Activated CD4-positive, CD25-positive, alpha-beta regulatory T cell (primary cell): ENCODE measurements at regions not wholly inside any gene's neighbourhood (a gene's known extent, or its start where the extent isn't known, plus 50 kb on each side); places are given as distances from the start of the nearest gene placed in this dataset.
"Not testable (repeated sequence)": the region's sequence is repeated elsewhere in the genome, so short reads cannot be mapped to it uniquely, and the experiment has no call there.

Experiments used
- DNase-seq, 4 experiments: peaks; one replicate each; lab custom pipeline; 2025; lab: John Stamatoyannopoulos, UW

DNA sequence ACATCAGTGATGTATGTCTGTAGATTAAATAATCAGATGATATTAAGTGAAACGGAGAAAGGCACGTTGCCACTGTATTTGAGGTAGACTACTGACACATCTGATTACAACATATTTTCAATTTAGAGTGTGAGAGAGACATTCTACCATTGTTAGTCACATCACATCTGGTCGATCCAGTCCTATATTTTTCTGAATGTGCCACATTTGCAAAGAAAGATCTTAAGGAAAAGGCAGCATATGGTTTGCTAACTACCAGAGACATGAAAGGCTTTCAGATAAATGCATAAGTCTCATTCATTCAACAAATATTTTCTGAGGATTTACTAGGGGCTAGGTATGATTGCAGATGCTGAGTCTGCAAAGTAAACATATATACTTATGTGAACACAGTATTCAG lies 114.3 kb upstream of the RUNX1 start:
- no peak for DNase-seq

DNA sequence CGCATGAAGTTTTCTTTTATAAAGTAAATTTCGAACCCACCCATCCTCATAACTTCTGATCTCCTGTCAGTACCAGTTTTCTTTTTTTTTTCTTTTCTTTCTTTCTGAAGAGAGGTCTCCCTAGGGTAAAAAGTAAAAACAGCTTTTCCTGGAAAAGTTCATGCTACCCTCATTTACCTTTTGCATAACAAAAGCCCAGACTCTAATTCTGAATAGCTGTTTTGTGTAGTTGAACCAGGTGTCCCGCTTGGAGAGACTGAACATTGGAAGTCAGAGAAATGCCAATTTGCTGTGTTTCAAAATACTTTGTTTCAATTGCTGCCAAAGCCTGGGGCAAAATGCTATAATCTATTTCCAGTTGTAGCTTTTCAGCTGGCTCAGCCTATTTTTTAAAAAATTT lies 113.7 kb upstream of the RUNX1 start:
- no peak for DNase-seq

DNA sequence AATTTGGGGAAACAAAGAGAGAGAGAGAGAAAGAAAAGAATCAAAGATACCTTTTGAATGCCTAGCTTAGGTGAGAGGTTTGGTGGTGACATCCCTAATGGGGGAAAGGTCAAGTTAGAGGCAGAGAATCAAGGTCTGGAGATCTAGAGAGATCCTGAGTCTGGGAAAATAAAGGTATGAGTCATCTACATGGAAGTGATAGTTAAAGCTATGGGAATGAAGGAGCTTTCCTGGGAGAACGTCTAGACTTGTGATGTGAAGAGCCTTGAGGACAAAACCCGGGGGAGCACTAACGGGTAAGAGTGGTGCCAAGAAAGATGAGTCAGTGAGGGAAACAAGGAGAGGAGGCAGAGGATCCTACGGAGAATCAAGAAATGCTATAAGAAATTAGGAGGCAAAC lies 110.8 kb upstream of the RUNX1 start:
- no peak for DNase-seq

DNA sequence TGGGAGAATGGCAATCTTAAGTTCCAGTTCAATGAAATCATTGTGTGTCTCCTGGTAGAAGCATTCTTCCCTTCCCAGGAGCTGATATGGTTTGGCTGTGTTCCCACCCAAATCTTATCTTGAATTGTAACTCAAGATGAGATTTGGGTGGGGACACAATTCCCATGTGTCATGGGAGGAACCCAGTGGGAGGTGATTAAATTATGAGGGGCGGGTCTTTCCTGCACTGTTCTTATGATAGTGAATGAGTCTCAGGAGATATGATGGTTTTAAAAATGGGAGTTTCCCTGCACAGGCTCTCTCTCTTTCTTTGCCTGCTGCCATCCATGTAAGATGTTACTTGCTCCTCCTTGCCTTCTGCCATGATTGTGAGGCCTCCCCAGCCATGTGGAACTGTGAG lies 108.3 kb upstream of the RUNX1 start:
- not testable (repeated sequence) for DNase-seq

DNA sequence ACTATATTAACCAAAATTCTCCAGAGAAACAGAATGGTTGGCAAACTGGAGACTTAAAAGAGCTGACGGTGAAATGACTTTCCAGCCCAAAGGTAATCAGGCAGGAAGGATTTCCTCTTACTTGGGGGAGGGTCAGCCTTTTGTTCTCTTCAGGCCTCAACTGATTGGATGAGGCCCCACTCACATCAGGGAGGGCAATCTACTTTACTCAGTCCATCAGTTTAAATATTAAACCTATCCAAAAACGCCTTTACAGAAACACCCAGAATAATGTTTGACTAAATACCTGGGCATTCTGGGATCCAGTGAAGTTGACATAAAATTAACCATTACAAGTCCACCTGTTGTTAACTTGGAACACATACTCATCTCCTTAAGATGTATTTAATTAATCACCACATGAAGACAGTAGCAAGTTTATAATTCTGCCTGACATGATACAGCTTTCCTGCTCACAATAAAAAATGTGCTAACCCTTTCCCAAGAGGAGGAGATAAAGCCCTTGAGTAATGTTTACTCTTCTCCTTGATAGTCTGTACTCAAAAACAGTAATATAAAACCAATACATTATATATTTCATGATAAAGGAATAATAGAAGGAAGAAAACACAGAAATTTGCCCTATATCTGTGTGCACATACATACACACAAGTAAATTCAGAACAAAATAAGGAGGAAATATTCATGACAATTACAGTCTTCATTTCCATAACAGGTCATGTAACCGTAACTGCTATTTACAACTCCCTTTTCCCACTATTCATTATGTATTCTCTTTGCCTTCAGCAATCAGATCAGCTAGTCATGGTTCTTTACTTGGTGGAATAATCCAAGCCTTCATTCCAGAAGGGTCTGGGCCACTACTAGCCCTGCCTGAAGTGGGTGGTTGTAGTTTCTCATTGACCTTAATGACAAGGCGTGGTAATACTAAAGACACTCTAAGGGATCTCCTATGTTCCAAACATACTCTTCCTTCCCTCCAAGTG lies 107.5 kb upstream of the RUNX1 start:
- no peak for DNase-seq

DNA sequence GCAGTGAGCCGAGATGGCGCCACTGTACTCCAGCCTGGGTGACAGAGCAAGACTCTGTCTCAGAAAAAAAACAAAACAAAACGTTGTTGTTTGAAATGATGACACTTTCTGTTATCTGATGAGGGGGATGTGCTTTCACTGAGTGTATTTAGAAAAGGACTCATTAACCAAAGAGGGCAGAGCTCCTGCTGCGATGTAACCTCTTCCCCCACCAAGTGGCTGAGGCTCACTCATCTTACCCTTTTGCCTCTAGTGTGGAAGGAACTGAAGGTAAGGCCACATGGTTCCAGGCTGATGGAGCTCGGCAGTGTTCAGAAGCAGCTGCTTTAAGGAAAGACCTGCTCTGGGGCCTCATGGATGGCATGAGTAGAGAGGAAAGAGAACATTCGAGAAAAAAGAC lies 105.7 kb upstream of the RUNX1 start:
- DNase-seq = no peak

DNA sequence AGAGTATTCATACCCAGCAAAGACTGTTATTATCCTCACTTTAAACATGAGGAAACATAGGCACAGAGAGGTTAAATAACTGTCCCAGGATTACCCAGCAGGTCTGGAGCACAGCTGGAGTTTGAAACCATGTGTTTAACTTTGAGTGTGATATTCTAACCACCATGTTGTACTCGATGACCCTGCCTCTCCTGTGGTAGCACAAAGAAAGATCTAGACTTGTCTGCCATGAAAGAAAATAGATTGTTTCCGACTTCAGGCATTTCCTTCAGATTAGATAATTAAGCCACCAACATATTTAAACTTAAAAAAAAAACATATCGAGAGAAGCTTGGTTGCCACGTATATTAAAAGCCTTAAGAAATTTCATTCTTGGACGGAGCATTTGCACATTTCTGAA lies 104.6 kb upstream of the RUNX1 start:
- DNase-seq = no peak

DNA sequence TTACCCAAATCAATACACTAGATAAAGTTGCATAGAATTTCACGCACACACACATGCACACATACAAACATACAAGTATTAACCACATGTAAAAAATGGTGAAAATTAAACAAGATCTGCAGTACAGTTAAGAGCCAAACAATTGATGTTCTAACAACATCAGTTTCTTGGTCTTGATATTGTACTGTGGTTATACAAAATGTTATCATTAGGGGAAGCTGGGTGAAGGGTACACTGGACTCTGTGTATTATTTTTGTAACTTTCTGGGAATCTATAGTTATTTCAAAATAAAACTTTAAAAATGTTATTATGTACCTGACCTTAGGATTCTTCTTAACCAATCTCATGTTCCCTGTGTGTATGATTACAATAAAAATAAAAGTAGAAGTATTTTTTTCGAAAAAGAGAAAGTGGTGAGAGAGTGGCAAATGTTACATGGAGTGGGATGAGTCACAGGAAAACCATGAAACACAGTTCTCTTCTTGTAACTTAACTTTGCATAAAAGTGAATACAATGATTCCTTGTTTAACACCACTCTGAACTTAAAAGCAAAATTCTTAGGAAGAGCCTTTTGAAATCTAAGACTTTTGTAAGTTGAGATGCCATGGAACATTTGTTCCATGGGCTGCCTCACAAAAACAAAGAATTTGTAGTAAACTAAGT lies 101.6 kb upstream of the RUNX1 start:
- no peak for DNase-seq

DNA sequence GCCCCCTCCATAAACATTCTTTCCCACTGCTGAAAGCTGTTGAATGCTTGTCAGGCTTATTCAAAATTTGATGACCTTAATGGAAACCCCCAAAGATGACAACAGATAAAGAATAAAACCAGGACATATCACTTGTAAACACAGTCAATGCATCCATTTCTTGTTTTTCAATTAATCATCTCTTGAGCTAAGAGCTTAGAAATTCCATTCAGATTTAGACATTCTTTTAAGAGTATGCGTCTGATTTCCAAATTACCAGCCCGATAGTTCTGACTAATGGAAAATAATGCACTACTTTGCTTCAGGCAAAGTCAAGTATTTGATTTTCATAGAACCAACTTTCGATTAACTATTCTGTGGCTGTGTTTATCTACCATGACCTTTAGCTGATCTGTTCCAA lies 100.6 kb upstream of the RUNX1 start:
- no peak for DNase-seq

DNA sequence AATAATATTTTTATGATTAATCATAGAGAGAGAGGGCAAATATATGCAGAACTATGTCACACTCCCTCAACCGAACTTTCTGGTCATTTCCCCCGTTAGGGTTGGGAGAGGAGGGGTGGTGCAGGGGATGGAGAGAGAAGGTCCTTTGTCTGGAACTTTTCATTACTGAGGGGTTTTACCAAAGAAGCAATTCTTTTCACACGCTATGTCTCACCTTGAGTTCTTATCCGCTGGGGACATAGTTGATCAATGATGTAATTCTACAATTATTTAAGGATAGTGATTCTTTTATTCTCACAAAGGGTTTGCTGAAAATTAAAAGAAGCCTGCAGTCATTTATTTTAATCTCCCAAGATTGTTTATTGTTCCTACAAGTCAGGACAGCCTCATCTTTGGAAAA lies 98.3 kb upstream of the RUNX1 start:
- DNase-seq = no peak

DNA sequence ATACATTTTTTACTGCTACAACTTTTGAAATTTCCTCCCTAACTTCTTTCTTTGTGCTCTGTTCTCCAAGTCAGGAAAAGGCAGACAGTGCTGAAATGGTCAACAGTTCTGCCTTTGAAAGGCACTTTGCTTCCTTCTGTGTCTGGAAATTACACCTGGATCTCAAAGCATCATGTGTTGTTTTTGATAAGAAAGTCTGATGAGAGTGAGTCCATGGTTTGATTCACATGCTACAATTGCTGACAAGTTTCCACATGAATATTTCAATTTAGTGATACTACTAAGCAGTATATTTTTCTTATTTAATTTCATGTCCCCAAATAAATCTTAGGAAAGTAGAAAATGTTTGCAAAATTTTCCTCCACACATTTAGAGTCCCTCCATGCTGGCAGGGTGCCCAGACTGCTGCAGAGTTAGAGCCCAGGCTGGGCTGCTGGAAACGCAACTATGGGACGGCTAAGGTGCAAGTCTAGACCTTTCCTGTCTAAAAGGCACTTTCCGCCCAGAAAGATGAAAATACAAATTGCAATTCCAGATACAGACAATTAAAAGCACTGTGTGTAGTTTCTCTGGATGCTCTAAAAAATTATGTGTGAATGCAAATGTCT lies 96.6 kb upstream of the RUNX1 start:
- DNase-seq = no peak

DNA sequence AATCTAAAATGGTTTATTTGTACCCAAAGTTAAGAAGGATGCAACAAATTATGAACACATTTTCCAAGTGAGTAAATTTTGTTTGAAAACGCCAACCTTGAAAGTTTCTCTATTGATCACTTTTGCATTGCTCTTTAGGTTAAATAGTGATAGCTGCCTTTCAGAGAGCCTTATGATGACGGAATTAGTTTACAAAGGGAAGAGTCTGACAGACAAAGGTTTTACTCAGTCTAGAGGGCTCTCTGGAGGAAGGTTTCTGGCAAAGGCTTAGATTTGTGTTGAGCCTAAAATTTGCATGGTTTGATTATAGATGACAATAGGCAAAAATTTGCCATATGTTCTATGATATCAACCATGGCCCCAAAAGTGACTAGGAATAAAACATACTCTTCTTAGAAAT lies 95.9 kb upstream of the RUNX1 start:
- no peak for DNase-seq

DNA sequence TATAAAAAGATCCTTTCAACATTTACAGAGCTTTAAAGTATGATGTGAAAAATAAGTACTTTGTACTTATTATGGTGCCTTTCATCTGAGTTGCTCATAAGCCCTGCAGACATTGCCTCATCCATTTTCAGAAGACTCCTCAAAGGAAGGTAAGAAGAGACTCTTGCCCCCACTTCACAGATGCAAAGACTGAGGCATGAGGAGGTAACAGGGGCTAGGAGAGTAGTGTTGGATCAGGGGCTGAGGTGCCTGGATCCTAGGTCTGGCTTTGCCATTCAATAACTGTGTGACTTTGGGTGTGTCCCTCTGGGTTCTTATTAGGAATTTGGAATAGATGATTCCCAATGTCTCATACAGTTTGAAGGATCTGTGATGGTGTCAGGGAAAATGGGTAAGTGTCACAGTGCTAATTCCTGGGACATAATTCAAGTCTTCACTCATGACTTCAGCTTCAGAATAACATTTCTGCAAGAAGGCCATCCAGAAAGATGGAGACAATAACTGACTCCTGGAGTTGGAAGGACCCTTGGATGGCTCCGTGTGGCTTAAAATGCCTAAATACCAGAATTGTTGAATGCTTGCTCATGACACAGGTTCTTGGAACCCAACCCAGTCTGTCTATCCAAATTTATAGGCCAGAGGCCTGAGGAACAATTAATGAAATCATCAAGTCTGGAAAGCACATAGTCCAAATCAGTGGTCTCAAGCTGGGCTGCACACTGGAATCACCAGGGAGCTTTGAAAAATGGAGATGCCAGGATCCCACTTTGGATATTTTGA lies 93.1 kb upstream of the RUNX1 start:
- DNase-seq = no peak

DNA sequence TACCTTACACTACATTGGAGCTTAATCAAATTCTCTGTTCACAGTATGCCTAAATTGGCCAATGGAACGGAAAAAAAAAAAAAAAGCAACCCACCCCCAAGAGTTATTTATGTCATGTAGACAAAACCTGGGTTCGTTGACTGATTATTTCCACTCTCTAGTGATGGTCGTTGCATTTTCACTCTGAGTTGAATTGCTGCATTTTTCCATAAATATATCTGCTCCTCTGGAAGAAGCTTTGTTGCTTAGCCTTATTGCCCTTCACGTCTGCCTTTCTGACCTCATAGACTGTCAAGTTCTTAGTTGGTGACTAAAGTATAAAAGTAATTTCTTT lies 90.2 kb upstream of the RUNX1 start:
- DNase-seq = no peak

DNA sequence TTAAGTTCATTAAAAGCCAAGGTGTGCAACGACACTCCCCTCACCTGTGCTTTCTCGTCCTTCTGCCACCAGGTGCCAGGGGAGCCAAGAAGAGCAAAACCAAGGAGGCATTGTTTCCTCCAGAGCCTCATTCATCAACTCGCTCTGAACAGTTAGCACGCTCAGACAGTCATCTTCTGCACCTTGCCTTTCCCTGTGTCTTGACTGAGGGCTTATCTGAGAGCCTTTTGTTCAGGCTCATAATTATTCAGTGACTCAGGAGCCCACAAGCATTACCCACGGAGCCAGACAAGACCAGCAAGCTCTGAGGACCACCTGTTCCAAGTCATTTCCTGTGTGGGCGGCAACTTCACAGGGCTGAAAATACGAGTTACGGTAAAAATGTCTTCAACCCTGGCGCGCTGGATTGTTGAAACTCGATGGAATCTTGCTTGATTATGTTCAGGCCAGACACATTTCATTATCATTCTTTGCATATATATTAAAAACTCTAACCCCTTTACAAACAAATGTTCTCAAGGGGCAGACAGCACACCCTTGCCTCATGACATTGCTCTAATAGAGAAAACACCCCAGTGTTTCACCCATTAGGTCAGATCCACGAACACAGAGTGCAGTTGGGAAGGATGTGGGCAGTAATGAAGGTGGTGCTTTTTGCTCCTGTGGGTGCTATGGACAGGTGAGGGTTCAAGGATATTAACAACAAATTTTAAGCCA lies 89.7 kb upstream of the RUNX1 start:
- DNase-seq = peak in 3 of 4 experiments; percentile 2 to 52 (median 16)

DNA sequence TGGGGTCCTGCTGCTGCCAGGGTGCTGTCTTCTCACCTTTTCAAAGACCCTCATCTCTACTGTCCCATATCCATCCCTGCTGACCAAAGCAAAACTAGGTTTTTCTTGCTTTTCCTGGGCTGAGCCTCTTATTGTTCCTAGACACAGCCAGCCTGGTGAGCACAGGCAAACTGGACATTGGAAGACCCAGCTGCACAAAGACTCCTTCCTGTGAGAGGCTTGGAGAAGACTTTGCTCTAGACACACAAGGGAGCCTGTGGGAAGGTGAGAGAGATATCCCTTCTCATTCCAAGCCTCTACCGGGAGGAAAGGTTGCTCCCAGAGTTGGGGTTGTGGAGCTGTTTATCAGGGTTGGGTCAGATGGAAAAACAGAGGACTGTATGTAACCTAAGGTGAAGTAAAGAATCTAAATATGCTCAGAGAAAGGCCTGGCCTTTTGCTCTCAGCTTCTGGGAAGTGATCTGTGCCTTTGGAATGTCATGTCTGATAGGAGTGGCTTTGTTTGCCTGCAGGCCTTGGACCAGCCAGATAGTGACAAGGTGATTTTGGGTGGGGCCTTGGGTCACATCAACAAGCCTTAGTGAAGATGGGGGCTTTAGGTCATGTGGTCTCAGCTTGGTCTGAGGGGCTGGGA lies 87.6 kb upstream of the RUNX1 start:
- DNase-seq = no peak

DNA sequence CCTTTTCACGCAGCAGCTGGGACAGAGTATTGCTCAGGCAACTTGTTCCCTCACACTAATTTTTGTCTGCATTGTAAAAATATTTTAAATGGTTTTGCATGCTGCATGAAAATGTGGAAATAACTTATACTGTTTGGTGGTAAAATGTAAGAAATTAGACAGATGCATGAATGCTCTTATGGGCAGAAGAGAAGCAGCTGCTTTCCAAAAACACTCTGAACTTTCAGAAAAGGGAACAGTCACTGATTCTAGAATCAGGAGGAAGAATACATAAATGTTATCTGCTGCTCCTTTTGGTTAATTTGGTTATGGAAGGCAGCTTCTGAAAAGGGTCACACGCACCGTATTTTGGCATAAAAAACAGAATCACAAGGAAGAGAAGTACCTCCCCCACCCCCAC lies 87.0 kb upstream of the RUNX1 start:
- DNase-seq = no peak

DNA sequence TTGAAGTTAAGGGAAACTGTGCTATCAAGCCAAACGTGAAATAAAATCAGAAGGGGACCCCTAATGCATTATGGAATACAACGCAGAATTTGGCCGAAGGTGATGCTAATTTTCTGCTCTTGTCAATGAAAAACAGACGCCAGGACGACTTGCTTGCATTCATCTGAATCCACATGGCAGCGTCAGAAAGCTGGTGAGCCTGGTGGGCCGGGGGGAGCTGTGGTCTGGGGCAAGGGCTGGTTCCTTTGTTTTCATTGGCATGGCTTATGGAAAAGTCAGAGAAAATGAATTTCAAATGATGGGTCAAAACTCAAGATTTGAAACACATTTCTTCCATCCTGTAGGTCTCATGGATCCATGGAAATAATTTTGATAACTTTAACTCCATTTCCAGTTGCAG lies 86.4 kb upstream of the RUNX1 start:
- DNase-seq = no peak

DNA sequence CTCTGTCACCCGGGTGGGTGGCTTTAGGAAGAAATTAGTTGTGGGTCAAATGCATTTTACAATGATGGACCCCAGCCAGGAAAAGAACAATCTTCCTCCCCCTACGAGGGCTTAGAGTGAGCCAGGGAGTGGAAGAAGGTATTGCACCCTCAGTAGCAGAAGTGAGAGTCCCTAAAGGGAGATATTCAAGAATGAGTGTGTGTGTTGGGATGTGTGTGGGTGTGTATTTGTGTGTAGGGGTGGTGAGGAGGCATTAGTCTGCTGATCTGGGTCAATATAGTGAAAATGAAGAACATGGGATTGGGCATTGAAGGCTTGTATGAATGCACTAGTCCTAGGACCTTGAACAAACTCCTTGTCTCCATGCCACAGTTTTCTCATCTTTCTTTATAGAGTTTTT lies 85.2 kb upstream of the RUNX1 start:
- no peak for DNase-seq

DNA sequence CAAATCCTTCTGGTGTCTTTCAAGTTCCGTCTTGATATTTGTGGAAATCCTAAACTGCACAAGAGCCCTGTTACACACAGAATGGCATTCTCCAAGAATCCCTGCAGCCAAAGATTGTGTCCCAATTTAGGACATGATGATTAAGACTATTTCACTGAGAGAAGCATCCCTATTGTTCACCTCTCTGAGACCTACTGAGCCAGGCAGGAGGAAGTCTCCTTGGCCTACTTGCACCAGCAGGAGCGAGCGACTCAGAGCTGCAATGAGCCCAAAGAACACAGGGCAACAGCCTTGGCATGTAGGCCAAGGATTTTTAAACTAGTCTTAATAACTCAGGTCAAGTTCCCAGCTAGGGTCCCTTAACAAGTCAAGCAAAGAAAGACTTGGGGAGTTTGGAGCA lies 79.4 kb upstream of the RUNX1 start:
- no peak for DNase-seq

DNA sequence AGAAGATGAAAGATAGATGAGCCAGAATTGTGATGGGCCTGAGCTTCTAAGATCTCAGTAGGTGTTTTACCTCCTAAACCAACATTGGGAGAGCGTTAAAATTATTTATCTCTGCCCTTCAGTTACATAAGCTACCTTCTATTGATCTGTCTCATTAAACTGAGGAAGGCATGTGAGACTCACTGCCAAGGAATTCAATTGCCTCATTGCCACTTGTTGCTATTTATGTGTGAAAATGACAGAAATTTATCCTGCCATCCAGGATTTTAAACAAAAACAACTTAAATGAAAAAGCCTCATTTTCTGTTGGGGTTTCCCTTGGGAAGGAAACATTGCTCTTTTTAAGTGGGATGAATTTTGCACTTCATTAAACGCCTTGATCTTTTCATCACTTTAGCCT lies 78.7 kb upstream of the RUNX1 start:
- DNase-seq = no peak
